PC-3 (cell line): ENCODE measurements at regions not wholly inside any gene's neighbourhood (a gene's known extent, or its start where the extent isn't known, plus 50 kb on each side); places are given as distances from the start of the nearest gene placed in this dataset.

Experiments used
- ATAC-seq: fragments of 200-7000 bp; cut with Tn5 transposase; 2 replicates; pipeline ENCODE4 v1.9.1; 2020; ENCODE audit warnings: mild to moderate bottlenecking, moderate library complexity
- BruUV-seq: library from RNA; stranded (reverse); fragments of 400-500 nt; replicated peaks from 2 replicates; lab custom pipeline; 2021; lab: Mats Ljungman, UMichigan
- CTCF ChIA-PET: fragments of 300-600 bp; sonication (Branson Sonifier 250); formaldehyde crosslinking; loops from one replicate; lab custom pipeline; 2022; ENCODE audit warnings: antibody characterized with exemption; lab: Charles Lee
- POLR2A ChIA-PET: fragments of 300-600 bp; sonication (Branson Sonifier 250); formaldehyde crosslinking; loops from one replicate; lab custom pipeline; 2022; ENCODE audit warnings: antibody characterized with exemption; ENCODE audit not compliant: unreplicated experiment; lab: Charles Lee
- DNase-seq: peaks from one replicate; pipeline ENCODE4 v3.0.0-alpha.2; 2015
- H2AFZ ChIP-seq: fragments of 300-600 bp; sonication (generic); 2 replicates; pipeline ENCODE4 v1.6.0; 2016; ENCODE audit warnings: antibody characterized with exemption, low read length
- H3F3A ChIP-seq: fragments of 300-600 bp; sonication (generic); one replicate; pipeline ENCODE4 v1.6.0; 2017; ENCODE audit warnings: antibody characterized with exemption, low read length, control low read depth, mild to moderate bottlenecking; ENCODE audit not compliant: unreplicated experiment
- H3K27ac ChIP-seq: fragments of 300-600 bp; sonication (generic); 2 replicates; pipeline ENCODE4 v1.5.1; 2016; ENCODE audit warnings: mild to moderate bottlenecking, low read length
- H3K27me3 ChIP-seq: fragments of 300-600 bp; sonication (generic); 2 replicates; pipeline ENCODE4 v1.6.1; 2016; ENCODE audit warnings: low read length, mixed read lengths
- H3K36me3 ChIP-seq: fragments of 300-600 bp; sonication (generic); 2 replicates; pipeline ENCODE4 v1.6.1; 2016; ENCODE audit warnings: low read depth, mixed run types, low read length, mixed read lengths
- H3K4me1 ChIP-seq: fragments of 300-600 bp; sonication (generic); 2 replicates; pipeline ENCODE4 v1.5.1; 2016; ENCODE audit warnings: low read length; ENCODE audit not compliant: insufficient read depth
- H3K4me2 ChIP-seq: fragments of 300-600 bp; sonication (generic); 2 replicates; pipeline ENCODE4 v1.6.0; 2016; ENCODE audit warnings: low read length
- H3K4me3 ChIP-seq: fragments of 300-600 bp; sonication (generic); 2 replicates; pipeline ENCODE4 v1.5.1; 2016; ENCODE audit warnings: mild to moderate bottlenecking, low read length, mixed read lengths
- H3K79me2 ChIP-seq: fragments of 300-600 bp; sonication (generic); 2 replicates; pipeline ENCODE4 v1.6.1; 2017; ENCODE audit warnings: low read length, mixed read lengths
- H3K9ac ChIP-seq: fragments of 300-600 bp; sonication (generic); 2 replicates; pipeline ENCODE4 v1.6.0; 2016; ENCODE audit warnings: mild to moderate bottlenecking, low read length
- H3K9me2 ChIP-seq: fragments of 300-600 bp; sonication (generic); replicated peaks from 2 replicates; pipeline ENCODE4 v1.6.1; 2016; ENCODE audit warnings: mixed run types, low read length, mixed read lengths
- H3K9me3 ChIP-seq: fragments of 300-600 bp; sonication (generic); 2 replicates; pipeline ENCODE4 v1.6.1; 2016; ENCODE audit warnings: low read length, mixed read lengths
- H4K20me1 ChIP-seq: fragments of 300-600 bp; sonication (generic); 2 replicates; pipeline ENCODE4 v1.6.1; 2016; ENCODE audit warnings: low read length, mixed read lengths
- CTCF ChIP-seq: fragments of 300-600 bp; sonication (generic); conservative IDR thresholded peaks from 2 replicates; pipeline ENCODE4 v1.5.1; 2017; ENCODE audit warnings: antibody characterized with exemption, low read depth, mild to moderate bottlenecking, low read length
- EZH2 ChIP-seq: fragments of 300-600 bp; sonication (generic); IDR thresholded peaks from one replicate; pipeline ENCODE4 v1.6.1; 2017; ENCODE audit warnings: antibody characterized with exemption, mild to moderate bottlenecking, low read length; ENCODE audit not compliant: unreplicated experiment
- EZH2phosphoT487 ChIP-seq: fragments of 300-600 bp; sonication (generic); IDR thresholded peaks from 2 replicates; pipeline ENCODE4 v1.6.1; 2018; ENCODE audit warnings: mild to moderate bottlenecking, antibody characterized with exemption, low read length, borderline replicate concordance
- intact Hi-C: fragments of 100-400 bp; cut with micrococcal nuclease; formaldehyde crosslinking; loops from 2 replicates; pipeline ENCODE4 v1.9.0; 2023

GRCh38 chr2:10220045-10220901, 82.4 kb upstream of the HPCAL1 start:
- H3K4me1 ChIP-seq = peaks cover 41% of the 10 kb centered on the region
- ChIA-PET POLR2A (interaction anchor here (0.6 kb wide), 1 partner anchor 215 kb away, joined by 3 read pairs; no protein-coding TSS in a partner anchor), CTCF (interaction anchor here (0.6 kb wide), 1 partner anchor 228 kb away, joined by 3 read pairs; the partner anchor contains the start of gene ODC1)
- TF ChIP-seq EZH2phosphoT487 = no peak
- no peak for TF ChIP-seq CTCF
- no peak for TF ChIP-seq EZH2
- H3K27me3 ChIP-seq = no peaks in the 10 kb centered on the region
- intact Hi-C loops = no loop called here
- peak overlapping the region; percentile 36; the same call in 1 of the 2 replicates for H2AFZ ChIP-seq
- peak overlapping the region; percentile 88 for H3K27ac ChIP-seq
- H3K36me3 ChIP-seq = no peaks in the 10 kb centered on the region
- H3K4me3 ChIP-seq = peak overlapping the region; percentile 38; the same call in 1 of the 2 replicates
- H3K4me2 ChIP-seq = peak overlapping the region; percentile 72
- H3F3A ChIP-seq = peaks cover 4% of the 10 kb centered on the region
- ATAC-seq = peak; percentile 50
- peak; percentile 85 for DNase-seq
- H3K9ac ChIP-seq = peak overlapping the region; percentile 37
- no peaks in the 10 kb centered on the region for H3K79me2 ChIP-seq
- H3K9me3 ChIP-seq = no peaks in the 10 kb centered on the region
- no TSS peak for BruUV-seq
- H3K9me2 ChIP-seq = no peaks in the 10 kb centered on the region
- H4K20me1 ChIP-seq = no peaks in the 10 kb centered on the region

- Histone ChIP-seq H3K4me2 (peak overlapping the region; percentile 72), H3K79me2 (no peaks in the 10 kb centered on the region), H3K27ac (peak overlapping the region; percentile 88), H3K9ac (peak overlapping the region; percentile 37; the same call in 1 of the 2 replicates), H3K9me2 (no peaks in the 10 kb centered on the region), H3K4me3 (peak overlapping the region; percentile 38; the same call in 1 of the 2 replicates), H3K27me3 (no peaks in the 10 kb centered on the region), H2AFZ (0 out of 2 replicates have a peak overlapping the region, but pooled peaks have one; percentile 36), H3K9me3 (no peaks in the 10 kb centered on the region), H3F3A (peaks cover 4% of the 10 kb centered on the region), H3K4me1 (peaks cover 35% of the 10 kb centered on the region), H4K20me1 (no peaks in the 10 kb centered on the region), H3K36me3 (no peaks in the 10 kb centered on the region)
- no TSS peak for BruUV-seq
- no peak for TF ChIP-seq EZH2
- no peak for TF ChIP-seq EZH2phosphoT487
- peak; percentile 55 for TF ChIP-seq CTCF
- ChIA-PET CTCF (interaction anchor here (0.6 to 1.2 kb wide), 2 partner anchors 187 to 227 kb away, joined by 3 read pairs; partner anchors contain the start of gene ODC1), POLR2A (interaction anchor here (0.6 kb wide), 1 partner anchor 214 kb away, joined by 3 read pairs; no protein-coding TSS in a partner anchor)
- peak; percentile 66 for ATAC-seq
- peak; percentile 90 for DNase-seq
- intact Hi-C loops = no loop called here
These were observed 81.8 kb upstream of the HPCAL1 start for GRCh38 chr2:10220902-10221391.
